Glutamatergic neuron (in vitro differentiated cells): ENCODE measurements at regions not wholly inside any gene's neighbourhood (a gene's known extent, or its start where the extent isn't known, plus 50 kb on each side); places are given as distances from the start of the nearest gene placed in this dataset.

Source experiments
- DNase-seq: peaks from one replicate; pipeline ENCODE4 v3.0.0; 2022
- H3K27ac Mint-ChIP-seq: one replicate; pipeline ENCODE4 v1.8.0; 2020; ENCODE audit warnings: mild to moderate bottlenecking, mixed read lengths, inconsistent platforms; ENCODE audit not compliant: unreplicated experiment
- H3K27me3 Mint-ChIP-seq: one replicate; pipeline ENCODE4 v1.8.0; 2020; ENCODE audit warnings: mild to moderate bottlenecking, moderate library complexity, mixed read lengths, inconsistent platforms; ENCODE audit not compliant: unreplicated experiment
- H3K36me3 Mint-ChIP-seq: one replicate; pipeline ENCODE4 v1.8.0; 2020; ENCODE audit warnings: mild to moderate bottlenecking, mixed read lengths, inconsistent platforms; ENCODE audit not compliant: unreplicated experiment
- H3K4me1 Mint-ChIP-seq: one replicate; pipeline ENCODE4 v1.8.0; 2020; ENCODE audit warnings: mild to moderate bottlenecking, low read depth, mixed read lengths, inconsistent platforms; ENCODE audit not compliant: unreplicated experiment
- H3K4me3 Mint-ChIP-seq: one replicate; pipeline ENCODE4 v1.8.0; 2020; ENCODE audit warnings: mild to moderate bottlenecking, mixed read lengths, inconsistent platforms; ENCODE audit not compliant: unreplicated experiment
- H3K9me3 Mint-ChIP-seq: one replicate; pipeline ENCODE4 v1.8.0; 2020; ENCODE audit warnings: mild to moderate bottlenecking, moderate library complexity, mixed read lengths, inconsistent platforms; ENCODE audit not compliant: unreplicated experiment
- CTCF ChIP-seq: fragments of 200-600 bp; sonication (generic); IDR thresholded peaks from one replicate; pipeline ENCODE4 v1.5.0; 2021; ENCODE audit not compliant: partially characterized antibody, unreplicated experiment

GRCh38 chr18:42338683-42339082, 383.6 kb downstream of the PIK3C3 start:
- H3K27me3 Mint-ChIP-seq = peaks cover 2% of the 10 kb centered on the region
- peaks cover 20% of the 10 kb centered on the region for H3K36me3 Mint-ChIP-seq
- TF ChIP-seq CTCF = no peak
- peaks cover 3% of the 10 kb centered on the region for H3K9me3 Mint-ChIP-seq
- DNase-seq = no peak
- H3K27ac Mint-ChIP-seq = no peak overlapping the region
- H3K4me3 Mint-ChIP-seq = no peak overlapping the region
- H3K4me1 Mint-ChIP-seq = no peaks in the 10 kb centered on the region

- H3K9me3 Mint-ChIP-seq = peaks cover 3% of the 10 kb centered on the region
- no peak for TF ChIP-seq CTCF
- no peak overlapping the region for H3K27ac Mint-ChIP-seq
- H3K27me3 Mint-ChIP-seq = peaks cover 2% of the 10 kb centered on the region
- no peak for DNase-seq
- H3K4me1 Mint-ChIP-seq = no peaks in the 10 kb centered on the region
- peaks cover 20% of the 10 kb centered on the region for H3K36me3 Mint-ChIP-seq
- no peak overlapping the region for H3K4me3 Mint-ChIP-seq
These were observed 384.3 kb downstream of the PIK3C3 start for GRCh38 chr18:42339372-42339771.

- Mint-ChIP-seq H3K36me3 (peaks cover 17% of the 10 kb centered on the region), H3K4me3 (no peak overlapping the region), H3K27me3 (peaks cover 2% of the 10 kb centered on the region), H3K9me3 (peaks cover 3% of the 10 kb centered on the region), H3K27ac (no peak overlapping the region), H3K4me1 (no peaks in the 10 kb centered on the region)
- no peak for DNase-seq
- TF ChIP-seq CTCF = no peak
These were observed 385.5 kb downstream of the PIK3C3 start for GRCh38 chr18:42340423-42341009.

- H3K36me3 Mint-ChIP-seq = peaks cover 12% of the 10 kb centered on the region
- H3K4me3 Mint-ChIP-seq = no peak overlapping the region
- H3K9me3 Mint-ChIP-seq = peaks cover 3% of the 10 kb centered on the region
- no peak for DNase-seq
- H3K27me3 Mint-ChIP-seq = no peaks in the 10 kb centered on the region
- no peak for TF ChIP-seq CTCF
- H3K27ac Mint-ChIP-seq = no peak overlapping the region
- H3K4me1 Mint-ChIP-seq = peaks cover 3% of the 10 kb centered on the region
These were observed 386.4 kb downstream of the PIK3C3 start for GRCh38 chr18:42341423-42341822.

GRCh38 chr18:42348722-42349121, 393.7 kb downstream of the PIK3C3 start:
- no peak overlapping the region for H3K27ac Mint-ChIP-seq
- H3K4me1 Mint-ChIP-seq = peaks cover 9% of the 10 kb centered on the region
- no peak for TF ChIP-seq CTCF
- H3K27me3 Mint-ChIP-seq = peaks cover 3% of the 10 kb centered on the region
- no peaks in the 10 kb centered on the region for H3K9me3 Mint-ChIP-seq
- no peak for DNase-seq
- H3K36me3 Mint-ChIP-seq = no peaks in the 10 kb centered on the region
- no peak overlapping the region for H3K4me3 Mint-ChIP-seq
